Neural cell (in vitro differentiated cells): ENCODE measurements at regions not wholly inside any gene's neighbourhood (a gene's known extent, or its start where the extent isn't known, plus 50 kb on each side); places are given as distances from the start of the nearest gene placed in this dataset.

ENCODE experiments used
- EZH2 ChIP-seq: fragments of 200-600, 300-800 bp; shearing (Covaris generic), sonication (generic); IDR thresholded peaks from 2 replicates; pipeline ENCODE4 v1.6.1; 2014; ENCODE audit warnings: antibody characterized with exemption, low read length, borderline replicate concordance, mild to moderate bottlenecking; ENCODE audit not compliant: insufficient read depth, poor library complexity, severe bottlenecking
- POLR2AphosphoS5 ChIP-seq: IDR thresholded peaks from 2 replicates; pipeline ENCODE4 v1.6.1; 2012

DNA sequence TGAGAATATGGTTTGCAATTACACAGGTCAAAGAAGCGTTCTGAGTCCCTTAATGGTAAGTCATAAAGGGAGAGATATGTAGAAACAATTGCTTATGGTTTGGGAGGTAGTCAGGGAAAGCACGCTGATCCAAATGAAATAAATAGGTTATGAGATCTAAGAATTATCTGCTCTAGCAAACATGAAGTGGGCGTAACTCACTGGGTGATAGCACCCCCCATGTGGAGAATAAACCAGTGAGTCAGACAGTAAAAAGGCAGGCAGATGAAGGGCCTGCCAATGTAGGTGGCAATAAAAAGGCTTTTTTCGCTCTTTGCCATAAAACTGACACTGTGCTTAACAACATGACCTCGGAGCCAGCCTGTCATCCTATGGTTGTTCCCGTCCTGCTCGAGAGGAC lies 306.9 kb downstream of the GLRX3 start:
- no peak for TF ChIP-seq POLR2AphosphoS5
- no peak for TF ChIP-seq EZH2
